Sigmoid colon (tissue), 6 donors: ENCODE measurements at regions not wholly inside any gene's neighbourhood (a gene's known extent, or its start where the extent isn't known, plus 50 kb on each side); places are given as distances from the start of the nearest gene placed in this dataset.
A peak's percentile ranks its signal among the peaks of the same experiment; 100 is the strongest.

Source experiments
- DNase-seq: peaks from one replicate; pipeline ENCODE4 v3.0.0-alpha.2; 2019
- H3K27ac ChIP-seq, 4 donors: fragments of 200-600 bp; sonication (generic); one replicate each; pipeline ENCODE4 v1.5.1; 2016 to 2019; ENCODE audit warnings: mild to moderate bottlenecking in 1 of 4
- H3K27me3 ChIP-seq, 3 donors: fragments of 200-600 bp; sonication (generic); one replicate each; pipeline ENCODE4 v1.5.1; 2019; ENCODE audit warnings: mild to moderate bottlenecking in 1 of 3
- H3K36me3 ChIP-seq, 4 donors: fragments of 200-600 bp; sonication (generic); one replicate each; pipeline ENCODE4 v1.5.1; 2016 to 2019
- H3K4me1 ChIP-seq, 4 donors: fragments of 200-600 bp; sonication (generic); one replicate each; pipeline ENCODE4 v1.5.1; 2017 to 2019
- H3K4me3 ChIP-seq, 4 donors: fragments of 200-600 bp; sonication (generic); one replicate each; pipeline ENCODE4 v1.5.1; 2017 to 2019; ENCODE audit warnings: mild to moderate bottlenecking in 2 of 4, moderate library complexity in 1 of 4
- H3K9me3 ChIP-seq, 4 donors: fragments of 200-600 bp in 3 of 4; sonication (generic) in 3 of 4; one replicate each; pipeline versions ENCODE4 v1.5.1 to v1.6.1; 2013 to 2019
- CTCF ChIP-seq, 4 experiments: fragments of 450-650 bp in 3 of 4; fragments of 200-600 bp in 1 of 4; IDR thresholded peaks; one replicate each; pipeline ENCODE4 v1.5.1; 2016 to 2019; ENCODE audit warnings: antibody characterized with exemption in 4 of 4, mild to moderate bottlenecking in 3 of 4, moderate library complexity in 2 of 4
- EP300 ChIP-seq, 4 donors: sonication (generic); formaldehyde crosslinking; IDR thresholded peaks; one replicate each; pipeline ENCODE4 v1.6.1; 2017; ENCODE audit warnings: antibody characterized with exemption in 4 of 4
- POLR2A ChIP-seq, 2 donors: fragments of 450-650 bp; IDR thresholded peaks; one replicate each; pipeline ENCODE4 v1.6.1; 2016; ENCODE audit warnings: antibody characterized with exemption in 2 of 2, mild to moderate bottlenecking in 2 of 2, moderate library complexity in 2 of 2
- POLR2AphosphoS5 ChIP-seq, 4 donors: sonication (generic); formaldehyde crosslinking; IDR thresholded peaks; one replicate each; pipeline ENCODE4 v1.6.1; 2017; ENCODE audit warnings: antibody characterized with exemption in 4 of 4
- WGBS, 2 donors: extraction: QIAGEN DNeasy Blood & Tissue Kit; methylation state at CpG; one replicate each; pipeline ENCODE4 v1.1.7; 2013; 5-methylcytosine and 5-hydroxymethylcytosine counted together
- intact Hi-C: fragments of 100-400 bp; cut with DNase I; formaldehyde crosslinking; loops from one replicate; pipeline ENCODE4 v1.15.1; 2023
- donor health status: healthy with polysubstance abuse.
- donor health status: healthy.

- 90 to 91% methylated on average over 19 of the region's 19 CpGs for WGBS, 2 donors
- Histone ChIP-seq H3K27me3 (no peaks in the 10 kb centered on the region), H3K4me1 (peaks cover 0 to 59% (median 54%) of the 10 kb centered on the region in 4 donors), H3K9me3 (no peaks in the 10 kb centered on the region), H3K4me3 (no peak overlapping the region), H3K27ac (no peak overlapping the region), H3K36me3 (no peaks in the 10 kb centered on the region)
- no peak for DNase-seq
- intact Hi-C loops: loop anchor here (5.0 to 10.0 kb wide), 2 partner anchors 187 to 665 kb away; no protein-coding TSS in a partner anchor
- TF ChIP-seq EP300 (IDR thresholded peaks at IDR 0.05) (no peak), CTCF (IDR thresholded peaks at IDR 0.05) (no peak), POLR2AphosphoS5 (IDR thresholded peaks at IDR 0.05) (no peak), POLR2A (IDR thresholded peaks at IDR 0.05) (no peak)
These were observed 191.2 kb upstream of the DIO3 start for GRCh38 chr14:101369916-101370592.

DNA sequence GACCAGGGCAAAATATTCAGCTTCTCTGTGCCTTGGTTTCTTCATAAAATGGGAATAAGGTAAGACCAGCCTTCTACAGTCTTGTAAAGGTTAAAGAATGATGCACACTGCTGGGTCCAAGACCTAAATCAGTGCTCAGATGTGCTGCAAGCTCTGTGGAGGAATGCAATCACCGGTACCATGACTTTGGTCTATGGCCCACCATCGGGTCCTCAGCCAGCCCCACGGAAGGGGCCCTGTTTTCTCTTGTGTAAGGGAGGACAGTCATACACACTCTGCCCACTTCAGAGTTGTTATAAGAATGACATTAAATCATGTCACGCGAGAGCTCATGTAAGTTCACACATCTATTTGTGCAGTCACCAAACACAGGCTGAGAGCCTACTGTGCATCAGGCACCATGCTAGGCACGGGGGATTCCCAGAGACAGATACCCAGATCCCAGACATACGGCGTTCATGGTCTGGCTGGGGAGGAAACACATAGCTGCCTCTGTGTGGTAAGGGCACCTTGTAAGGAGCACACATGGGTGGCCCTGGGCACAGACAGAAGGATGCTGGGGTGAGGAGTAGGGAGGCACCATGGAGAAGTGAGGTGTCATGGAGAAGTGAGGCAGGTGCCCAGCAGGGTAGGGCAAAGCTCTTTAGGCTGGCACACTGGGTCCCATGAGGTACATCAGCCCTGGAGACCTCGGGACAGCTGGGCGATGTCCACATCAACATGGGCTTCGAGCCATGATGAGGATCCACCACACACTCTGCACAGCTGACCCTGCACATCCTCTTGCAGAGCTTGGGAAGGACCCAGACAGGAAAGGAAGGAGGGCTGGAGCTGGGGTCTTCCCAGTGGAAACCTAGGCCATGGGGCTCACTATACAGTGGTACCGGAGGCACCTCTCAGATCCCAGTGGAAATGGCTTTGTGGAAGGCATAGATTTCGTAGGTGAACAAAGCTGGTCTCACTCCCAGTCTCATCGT lies 190.4 kb upstream of the DIO3 start:
- H3K4me3 ChIP-seq: no peak overlapping the region
- 88 to 91% methylated on average over 14 of the region's 14 CpGs for WGBS, 2 donors
- H3K27ac ChIP-seq: peak overlapping the region in 3 of 4 donors; percentile 70 to 79 (median 77)
- DNase-seq: no peak
- H3K9me3 ChIP-seq: no peaks in the 10 kb centered on the region
- TF ChIP-seq CTCF (IDR thresholded peaks at IDR 0.05) (no peak), POLR2AphosphoS5 (IDR thresholded peaks at IDR 0.05) (no peak), POLR2A (IDR thresholded peaks at IDR 0.05) (no peak)
- H3K4me1 ChIP-seq: peaks cover 0 to 56% (median 49%) of the 10 kb centered on the region in 4 donors
- intact Hi-C loops: loop anchor here (5.0 kb wide), 1 partner anchor 186 kb away; no protein-coding TSS in a partner anchor
- no peaks in the 10 kb centered on the region for H3K36me3 ChIP-seq
- H3K27me3 ChIP-seq: no peaks in the 10 kb centered on the region

DNA sequence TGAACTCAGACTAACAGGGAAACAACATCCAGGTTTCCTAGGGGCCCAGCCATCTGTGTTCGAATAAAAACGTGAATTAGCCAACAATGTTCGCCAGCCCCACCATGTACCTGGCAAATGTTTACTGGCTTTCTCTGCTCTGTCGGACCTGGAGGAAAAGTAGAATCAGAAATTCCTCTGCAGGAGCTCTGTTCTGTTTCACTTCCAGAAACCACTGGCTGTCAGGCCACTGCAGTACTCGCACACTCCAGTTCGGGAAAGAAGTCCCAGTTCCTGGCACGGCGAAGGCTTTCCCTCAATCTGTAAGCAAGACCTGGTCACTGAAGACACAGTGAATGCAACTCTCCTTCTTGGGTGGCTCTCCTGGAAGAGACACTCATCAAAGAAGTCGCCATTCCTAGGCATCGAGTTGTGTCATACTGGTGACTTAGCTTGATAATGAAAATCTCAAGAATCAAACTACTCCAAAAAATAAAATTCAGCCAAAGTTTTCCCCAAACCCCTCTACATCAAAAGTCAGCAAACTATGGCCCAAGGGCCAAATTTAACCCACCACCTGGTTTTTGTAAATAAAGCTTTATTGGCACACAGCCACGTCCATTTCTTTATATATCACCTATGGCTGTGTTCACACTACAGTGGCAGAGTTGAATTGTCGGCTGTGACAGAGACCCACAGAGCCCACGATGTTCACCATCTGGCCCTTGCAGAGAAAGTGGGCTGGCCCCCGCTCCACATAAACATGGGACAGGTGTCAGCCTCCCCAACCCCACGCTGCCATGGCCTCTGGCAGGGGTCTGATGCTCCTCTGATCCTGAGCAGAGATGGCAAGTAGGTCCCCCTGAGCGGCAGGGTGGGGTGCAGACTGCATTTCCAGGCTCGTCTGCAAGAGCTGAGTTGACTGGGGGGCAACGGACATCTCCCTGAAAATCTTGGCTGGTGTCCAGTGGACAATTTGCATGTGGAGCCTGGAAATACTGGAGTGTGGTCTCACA lies 189.2 kb upstream of the DIO3 start:
- 85 to 87% methylated on average over 18 of the region's 18 CpGs for WGBS, 2 donors
- Histone ChIP-seq H3K4me1 (peaks cover 0 to 51% (median 44%) of the 10 kb centered on the region in 4 donors), H3K36me3 (no peaks in the 10 kb centered on the region), H3K4me3 (no peak overlapping the region), H3K27me3 (no peaks in the 10 kb centered on the region), H3K9me3 (no peaks in the 10 kb centered on the region), H3K27ac (peak overlapping the region in 3 of 4 donors; percentile 70 to 79 (median 77))
- no peak for TF ChIP-seq POLR2A (IDR thresholded peaks at IDR 0.05)
- no peak for TF ChIP-seq CTCF (IDR thresholded peaks at IDR 0.05)
- peak in 2 of 4 donors; percentile 13 to 76 for TF ChIP-seq EP300 (IDR thresholded peaks at IDR 0.05)
- peak; percentile 51 to 90 (median 83) for TF ChIP-seq POLR2AphosphoS5 (IDR thresholded peaks at IDR 0.05)
- peak; percentile 84 for DNase-seq
- intact Hi-C loops: loop anchor here (5.0 kb wide), 1 partner anchor 185 kb away; no protein-coding TSS in a partner anchor
